ENCODE measurements at regions not wholly inside any gene's neighbourhood (a gene's known extent, or its start where the extent isn't known, plus 50 kb on each side); places are given as distances from the start of the nearest gene placed in this dataset.

- DNase-seq: no peak
These were observed 397.6 kb downstream of the ZNF521 start for GRCh38 chr18:24954341-24954740.

DNA sequence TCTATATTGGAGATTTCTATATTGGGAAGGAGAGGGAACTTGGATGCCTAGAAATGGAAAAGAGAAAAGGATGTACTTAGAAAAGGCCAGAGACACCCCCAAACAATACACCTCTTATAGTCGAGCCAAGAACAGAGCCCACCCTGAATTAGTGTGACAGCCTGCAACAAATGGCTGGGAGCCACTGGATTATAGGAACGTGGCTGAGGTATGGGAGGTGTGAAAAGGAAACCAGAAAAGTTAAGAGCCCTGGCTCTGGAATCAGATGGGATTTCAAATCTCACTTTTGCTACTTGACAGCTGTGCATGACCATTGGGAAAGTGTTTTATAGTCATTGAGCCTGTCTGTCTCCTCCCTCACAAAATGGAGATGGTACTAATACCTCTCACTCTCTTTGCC is 394.0 kb downstream of the ZNF521 start:
- no peak for DNase-seq

- DNase-seq: no peak
These were observed 392.9 kb downstream of the ZNF521 start for GRCh38 chr18:24959051-24959476.

DNA sequence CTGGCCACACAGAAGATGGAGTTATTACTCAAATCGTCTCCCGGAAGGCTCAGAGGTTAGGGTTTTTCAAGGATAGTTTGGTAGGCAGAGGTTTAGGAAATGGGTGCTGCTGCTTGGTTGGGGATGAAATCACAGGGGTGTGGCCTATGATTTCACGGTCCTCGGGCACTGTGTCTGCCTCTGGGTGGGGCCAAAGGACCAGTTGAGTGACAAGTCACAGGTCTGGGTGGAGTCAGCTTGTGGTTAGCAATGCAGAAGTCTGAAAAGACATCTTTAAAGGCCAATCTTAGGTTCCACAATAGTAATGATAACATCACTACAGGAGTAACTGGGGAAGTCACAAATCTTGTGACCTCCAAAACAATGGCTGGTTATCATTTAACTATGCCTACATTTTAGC is 387.8 kb downstream of the ZNF521 start:
- peak; percentile 39 for DNase-seq

- DNase-seq: no peak
These were observed 383.7 kb downstream of the ZNF521 start for GRCh38 chr18:24968238-24968775.

GRCh38 chr18:24972577-24972976 is 379.4 kb downstream of the ZNF521 start:
- no peak for DNase-seq

- no peak for DNase-seq
These were observed 377.5 kb downstream of the ZNF521 start for GRCh38 chr18:24974431-24974830.

DNA sequence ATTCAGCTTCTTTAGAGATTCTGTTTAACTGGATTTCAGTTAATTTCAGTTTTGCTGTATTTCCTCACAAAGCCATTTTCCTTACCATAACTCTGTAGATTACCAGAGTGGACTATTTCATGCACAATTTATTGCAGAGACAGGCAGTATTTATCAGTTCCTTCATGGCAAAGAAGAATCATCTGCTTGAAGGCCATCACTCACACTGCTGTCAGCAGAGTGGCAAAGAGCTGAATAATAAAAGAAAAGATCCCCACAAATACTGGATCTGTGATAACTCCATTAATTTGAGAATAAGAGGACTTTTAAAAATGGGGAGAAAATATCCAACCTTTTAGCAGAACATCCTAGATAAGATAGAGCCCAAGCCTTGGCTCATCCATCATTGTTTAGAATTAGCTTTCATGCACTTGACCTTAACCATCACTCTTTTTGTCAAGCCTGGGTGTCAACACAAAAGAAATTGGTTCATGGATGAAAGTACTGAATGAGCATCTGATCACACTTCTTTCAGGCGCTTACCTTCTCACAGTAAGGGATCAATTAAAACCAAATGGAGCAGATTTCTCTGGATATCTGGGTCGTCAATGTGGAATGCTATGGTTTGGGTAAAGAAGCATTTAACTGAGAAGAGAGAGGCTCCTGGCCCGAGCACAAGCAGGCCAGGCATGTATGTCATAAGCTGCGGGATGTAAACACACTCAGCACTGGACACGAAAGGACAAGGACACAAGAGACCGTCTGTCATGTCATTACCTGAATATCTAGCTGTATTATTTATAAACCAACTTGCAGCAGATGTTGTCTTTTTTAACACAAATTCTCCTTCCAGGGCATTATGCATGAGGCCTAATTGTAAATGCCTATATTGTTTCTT is 376.2 kb downstream of the ZNF521 start:
- no peak for DNase-seq

DNA sequence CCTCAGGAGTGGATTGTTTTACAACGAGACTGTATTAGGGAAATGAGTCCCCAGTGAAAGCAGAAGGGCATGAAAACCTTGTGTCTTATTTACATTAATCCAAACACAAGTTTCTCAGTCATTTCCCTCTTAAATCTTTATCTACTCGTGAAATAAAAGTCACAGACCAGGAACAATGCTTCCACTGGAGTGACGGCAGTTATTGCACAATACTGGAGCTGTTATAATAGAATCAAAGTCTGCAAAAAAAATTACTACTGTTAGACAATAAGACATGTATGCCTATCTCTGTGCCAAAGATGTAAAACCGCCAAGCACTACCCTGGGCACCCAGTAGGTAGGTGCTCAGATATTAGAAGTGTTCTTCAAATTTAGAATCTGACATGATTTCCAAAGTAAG is 375.5 kb downstream of the ZNF521 start:
- no peak for DNase-seq

DNA sequence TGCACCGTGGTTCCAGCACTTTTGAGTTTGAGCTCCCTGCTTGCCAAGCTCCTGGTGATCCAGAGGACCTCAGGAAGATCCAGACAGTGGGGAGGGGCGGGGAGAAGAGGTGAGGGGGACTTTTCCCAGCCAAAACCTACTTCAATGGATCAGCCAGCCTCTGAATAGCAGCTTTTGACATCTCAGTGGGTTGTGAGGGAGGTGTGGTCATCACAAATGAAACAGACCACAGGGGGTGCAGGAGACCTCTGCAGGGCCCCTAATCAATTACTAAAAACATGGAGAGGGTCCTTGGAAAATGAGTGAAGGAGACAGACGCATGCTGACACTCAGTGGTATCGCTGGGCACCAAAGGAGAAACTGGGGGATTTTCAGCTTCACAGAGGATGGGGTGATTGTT is 372.7 kb downstream of the ZNF521 start:
- no peak for DNase-seq

DNA sequence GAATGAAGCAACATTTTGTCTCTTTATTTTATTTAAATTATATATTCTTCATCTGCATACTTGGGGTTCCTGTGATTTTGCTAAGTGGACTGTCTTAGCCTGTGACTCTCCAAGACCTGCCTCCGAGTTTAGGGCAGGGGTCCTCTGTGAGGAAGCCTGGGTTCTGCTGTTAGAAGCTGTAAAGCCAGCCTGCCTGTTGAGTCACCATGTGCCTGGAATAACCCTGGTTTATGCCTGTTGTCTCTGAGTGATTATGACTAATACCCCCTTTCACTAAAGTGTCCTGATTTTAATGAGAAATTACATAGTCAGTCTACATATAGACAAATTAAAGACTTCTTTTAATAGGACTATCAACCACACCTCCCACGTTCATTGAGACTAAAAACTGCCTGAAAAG is 369.1 kb downstream of the ZNF521 start:
- DNase-seq: no peak

- DNase-seq: no peak
These were observed 368.3 kb downstream of the ZNF521 start for GRCh38 chr18:24983566-24984139.

GRCh38 chr18:24985586-24985985 is 366.4 kb downstream of the ZNF521 start:
- no peak for DNase-seq

GRCh38 chr18:24986666-24987302 is 365.2 kb downstream of the ZNF521 start:
- DNase-seq: no peak

DNA sequence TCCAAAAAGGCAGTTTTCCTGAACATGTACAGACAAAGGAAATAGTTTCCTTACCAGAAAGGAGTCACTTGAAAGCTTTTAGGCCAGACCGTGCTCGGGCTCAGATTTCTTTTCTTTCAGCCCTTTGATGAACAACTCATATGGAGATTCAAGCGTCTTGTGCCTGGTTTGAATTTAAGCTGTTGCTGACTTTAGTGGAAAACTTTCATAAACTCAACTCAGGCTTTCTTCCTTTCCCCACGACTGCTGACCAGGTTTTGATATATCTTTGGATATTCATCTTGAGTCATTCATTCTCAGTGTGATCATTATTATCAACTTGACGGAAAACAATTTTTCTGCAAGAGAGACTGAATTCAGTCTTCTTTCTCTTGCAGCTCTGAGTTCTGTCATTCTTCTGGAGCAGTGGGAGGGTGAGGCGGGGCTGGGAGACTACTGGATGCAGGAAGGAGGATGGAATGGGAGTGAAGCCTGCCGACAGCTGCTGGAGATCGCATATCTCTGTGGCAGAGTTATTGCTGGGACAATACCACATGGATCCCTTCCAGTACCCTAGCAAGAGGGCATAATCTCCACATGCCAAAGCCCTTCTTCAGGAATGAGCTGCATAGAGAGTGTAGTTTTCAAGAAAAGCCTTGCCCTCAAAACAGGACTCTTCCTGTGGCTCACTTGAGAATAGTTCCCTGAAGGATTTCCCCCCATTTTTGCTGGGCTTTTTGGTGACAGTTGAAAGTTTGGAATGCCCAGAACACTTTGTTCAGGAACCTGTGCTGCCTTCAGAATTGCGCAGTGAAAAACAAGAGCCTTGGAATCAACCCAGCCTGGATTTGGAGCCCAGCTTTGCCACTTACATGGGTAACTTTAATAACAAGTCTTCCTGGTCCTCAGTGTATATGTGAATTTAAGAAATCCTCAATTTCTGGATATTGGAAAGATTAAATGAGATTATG is 364.4 kb downstream of the ZNF521 start:
- DNase-seq: no peak

DNA sequence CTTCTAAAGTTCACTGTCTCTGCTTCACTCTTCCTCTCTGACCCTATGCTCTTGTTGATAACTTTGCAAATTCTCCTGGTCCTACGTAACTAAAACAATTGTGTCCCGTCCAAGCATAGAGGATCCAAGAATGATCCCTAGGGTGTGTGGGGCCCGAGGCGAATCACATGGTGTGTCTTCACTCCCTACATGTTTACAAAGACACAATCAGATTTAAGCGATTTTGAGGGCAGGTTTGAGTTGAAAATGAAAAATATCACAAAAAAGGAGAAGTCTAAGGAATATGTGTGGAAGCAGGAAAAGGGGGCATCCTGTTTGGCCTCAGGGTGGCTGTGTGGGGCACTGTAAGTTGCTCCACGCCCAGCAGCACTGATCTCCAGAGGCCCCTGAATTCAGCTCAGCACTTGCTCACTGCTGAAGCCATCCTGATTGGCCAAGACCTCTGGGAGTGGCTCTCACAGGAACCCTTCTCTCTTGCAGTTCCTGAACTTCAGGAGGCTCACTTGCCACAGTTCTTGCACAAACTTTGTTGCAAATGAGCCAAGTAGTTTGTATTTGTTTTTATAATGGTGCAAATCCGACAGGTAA is 363.6 kb downstream of the ZNF521 start:
- no peak for DNase-seq

DNA sequence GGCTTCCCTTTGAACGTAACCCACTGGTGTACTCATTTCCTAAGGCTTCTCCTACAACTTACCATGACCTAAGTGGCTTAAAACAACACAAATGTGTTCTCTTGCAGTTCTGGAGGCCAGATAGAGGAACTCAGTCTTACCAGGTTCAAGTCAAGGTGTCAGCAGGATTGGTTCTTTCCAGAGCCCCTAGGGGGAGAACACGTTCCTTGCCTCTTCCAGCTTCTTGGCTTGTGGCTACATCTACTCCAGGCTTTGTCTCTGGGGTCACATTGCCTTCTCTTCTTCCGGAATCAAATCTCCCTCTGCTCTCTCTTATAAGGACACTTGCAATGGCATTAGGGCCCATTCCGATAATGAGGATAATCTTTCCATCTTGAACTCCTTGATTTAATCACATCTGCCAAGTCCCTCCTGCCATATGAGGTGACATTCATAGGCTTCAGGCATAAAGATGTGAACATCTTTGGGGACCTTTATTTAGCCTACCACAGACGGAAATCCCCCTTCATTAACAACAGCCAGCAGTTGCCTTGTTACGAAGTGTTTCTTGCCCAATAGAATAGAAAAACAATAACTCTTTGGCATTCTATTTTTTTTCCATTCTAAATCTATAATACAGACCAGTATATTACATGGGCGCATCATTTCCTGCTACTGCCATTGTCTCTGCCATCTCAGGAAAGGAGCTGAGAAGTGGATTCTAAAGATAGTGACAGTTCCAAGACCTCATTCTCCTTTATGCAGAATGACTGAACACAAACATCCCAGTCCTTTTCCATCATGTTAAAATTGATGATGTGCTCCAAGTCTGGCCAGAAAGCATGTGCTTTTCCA is 362.0 kb downstream of the ZNF521 start:
- no peak for DNase-seq

- no peak for DNase-seq
These were observed 361.3 kb downstream of the ZNF521 start for GRCh38 chr18:24990671-24991134.

- no peak for DNase-seq
These were observed 360.6 kb downstream of the ZNF521 start for GRCh38 chr18:24991141-24992060.

GRCh38 chr18:24992491-24992890 is 359.5 kb downstream of the ZNF521 start:
- DNase-seq: no peak

Data from MV-4-11 (cell line).